VCaP (cell line): ENCODE measurements at regions not wholly inside any gene's neighbourhood (a gene's known extent, or its start where the extent isn't known, plus 50 kb on each side); places are given as distances from the start of the nearest gene placed in this dataset.
"Not testable (repeated sequence)": the region's sequence is repeated elsewhere in the genome, so short reads cannot be mapped to it uniquely, and the experiment has no call there.

Experiments used
- H3K27ac ChIP-seq: fragments of 450-650 bp; 2 replicates; pipeline ENCODE4 v1.5.1; 2017
- CTCF ChIP-seq: fragments of 450-650 bp; conservative IDR thresholded peaks from 2 replicates; pipeline ENCODE4 v1.5.1; 2017; ENCODE audit warnings: mild to moderate bottlenecking, moderate library complexity

GRCh38 chr5:42131081-42131480 is 206.0 kb downstream of the FBXO4 start:
- no peak overlapping the region for H3K27ac ChIP-seq
- TF ChIP-seq CTCF, result no peak

GRCh38 chr5:42143361-42143760 is 218.3 kb downstream of the FBXO4 start:
- TF ChIP-seq CTCF, result no peak
- H3K27ac ChIP-seq, result no peak overlapping the region

GRCh38 chr5:42148813-42149212 is 223.7 kb downstream of the FBXO4 start:
- H3K27ac ChIP-seq, result no peak overlapping the region
- no peak for TF ChIP-seq CTCF

GRCh38 chr5:42157215-42157614 is 232.1 kb downstream of the FBXO4 start:
- H3K27ac ChIP-seq, result no peak overlapping the region
- no peak for TF ChIP-seq CTCF

GRCh38 chr5:42163083-42163482 is 238.0 kb downstream of the FBXO4 start:
- no peak for TF ChIP-seq CTCF
- no peak overlapping the region for H3K27ac ChIP-seq

GRCh38 chr5:42168091-42168670 is 243.1 kb downstream of the FBXO4 start:
- TF ChIP-seq CTCF, result no peak
- no peak overlapping the region for H3K27ac ChIP-seq

- H3K27ac ChIP-seq, result not testable (repeated sequence)
Measured at GRCh38 chr5:42176118-42176517, 247.1 kb upstream of the GHR start.

GRCh38 chr5:42179843-42180242 is 243.4 kb upstream of the GHR start:
- H3K27ac ChIP-seq, result not testable (repeated sequence)

GRCh38 chr5:42216904-42217303 is 206.3 kb upstream of the GHR start:
- H3K27ac ChIP-seq, result no peak overlapping the region
- TF ChIP-seq CTCF, result no peak
